ENCODE measurements at regions not wholly inside any gene's neighbourhood (a gene's known extent, or its start where the extent isn't known, plus 50 kb on each side); places are given as distances from the start of the nearest gene placed in this dataset.
"Not testable (repeated sequence)": the region's sequence is repeated elsewhere in the genome, so short reads cannot be mapped to it uniquely, and the experiment has no call there.

DNA sequence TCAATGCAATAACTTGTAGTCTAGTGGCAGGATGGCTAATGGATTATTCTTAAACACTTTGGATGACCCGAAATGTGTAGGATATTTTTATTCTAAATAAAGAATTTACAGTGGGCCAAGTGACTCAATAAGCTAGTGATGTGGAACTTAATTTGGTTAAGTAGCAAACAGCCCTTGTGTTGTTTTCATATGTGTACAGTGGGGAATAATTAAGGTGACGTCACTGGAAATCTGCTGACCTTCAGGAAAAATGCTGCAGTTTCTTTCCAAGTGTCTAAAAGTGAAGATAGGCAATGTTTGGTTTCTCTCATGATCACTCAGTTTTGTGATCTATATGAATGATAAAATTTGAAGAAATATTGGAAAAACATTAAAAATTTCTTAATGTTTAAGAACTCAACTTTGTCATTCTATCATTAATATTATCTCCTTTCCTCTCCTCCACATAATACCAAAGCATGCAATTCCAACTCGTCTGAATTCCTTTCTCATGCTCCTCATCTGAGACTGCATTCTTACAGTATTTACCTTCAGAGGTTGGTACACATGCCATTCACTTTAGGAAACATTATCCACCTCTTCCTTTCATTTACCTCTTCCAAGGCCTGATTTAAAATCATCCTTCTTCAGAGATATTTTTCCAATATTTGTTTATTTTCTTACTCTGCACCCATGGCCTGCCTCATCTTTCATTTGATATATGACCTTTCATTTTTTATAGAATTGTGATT is 414.6 kb upstream of the ARPP21 start:
- DNase-seq: no peak

DNA sequence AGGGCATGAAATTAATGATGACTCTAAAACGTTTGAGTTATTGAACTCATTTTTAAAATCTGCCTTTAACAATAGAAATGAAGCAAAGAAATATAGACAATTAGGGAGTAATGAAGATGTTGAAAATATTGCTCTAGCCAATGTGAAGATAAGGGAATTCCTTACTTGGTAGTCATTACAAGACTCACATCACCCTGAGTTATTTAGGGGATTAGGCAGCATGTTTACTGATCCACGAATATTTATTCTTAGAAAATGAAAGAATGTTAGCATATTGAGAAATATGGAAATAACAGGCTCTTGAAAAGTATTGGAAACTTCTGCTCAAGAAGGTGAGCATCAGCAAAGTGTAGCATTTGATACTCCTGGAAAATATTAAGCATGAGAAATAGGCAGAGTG is 398.1 kb upstream of the ARPP21 start:
- DNase-seq: no peak

DNA sequence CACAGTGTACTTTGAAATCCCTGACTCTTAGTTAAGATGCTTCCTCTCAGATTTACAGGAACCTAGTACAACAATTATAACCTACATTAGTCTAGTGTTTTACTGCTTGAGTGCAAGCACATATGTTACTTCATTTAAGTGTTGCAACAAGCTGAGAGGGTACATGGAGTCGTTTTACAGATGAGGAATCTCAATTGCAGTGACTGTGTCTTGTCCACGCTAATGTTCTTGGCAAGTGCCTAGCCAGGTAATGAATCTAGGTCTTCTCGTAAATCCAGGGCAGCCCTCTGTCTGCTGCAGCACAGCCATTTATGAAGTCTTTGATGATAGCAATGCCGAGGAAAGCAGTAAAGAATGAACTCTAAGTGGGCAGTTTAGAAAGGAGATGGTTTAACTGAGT is 384.4 kb upstream of the ARPP21 start:
- no peak for DNase-seq

DNA sequence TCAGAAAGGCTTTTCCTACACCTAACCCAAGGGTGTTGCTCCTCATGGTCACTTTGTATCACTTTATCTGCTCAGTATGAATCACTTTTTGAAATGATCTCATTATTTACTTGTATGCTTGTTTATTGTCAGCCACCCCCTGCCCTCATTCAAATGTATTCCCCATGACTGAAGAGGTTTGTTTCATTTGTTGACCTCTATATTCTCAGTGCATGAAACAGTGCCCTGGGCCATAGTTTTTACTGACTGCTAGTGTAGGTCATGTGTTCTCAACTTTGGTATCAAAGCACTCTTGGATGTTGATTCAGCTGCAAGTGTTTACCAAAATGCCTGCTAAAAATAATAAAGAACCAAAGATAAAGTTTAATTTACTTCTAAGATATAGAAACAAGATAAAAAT is 381.7 kb upstream of the ARPP21 start:
- DNase-seq: no peak

DNA sequence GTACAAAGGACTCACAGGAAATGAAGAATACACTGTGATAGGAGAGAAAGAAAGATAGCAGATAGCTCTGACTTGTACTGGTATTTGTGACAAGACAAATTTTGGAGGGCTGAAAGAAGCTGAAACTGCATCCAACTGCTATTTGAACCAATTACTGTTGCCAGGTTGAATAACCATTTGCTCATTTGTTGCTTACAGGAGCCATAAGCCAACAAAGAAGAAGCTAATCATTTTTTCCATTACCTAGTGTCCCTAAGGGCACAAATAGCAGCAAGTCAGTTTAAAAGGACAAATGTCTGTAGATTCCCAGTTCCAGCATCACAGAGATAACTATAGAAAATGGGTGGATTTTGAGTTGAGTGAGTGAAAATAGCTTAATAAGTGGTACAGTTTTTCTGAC is 376.9 kb upstream of the ARPP21 start:
- no peak for DNase-seq

DNA sequence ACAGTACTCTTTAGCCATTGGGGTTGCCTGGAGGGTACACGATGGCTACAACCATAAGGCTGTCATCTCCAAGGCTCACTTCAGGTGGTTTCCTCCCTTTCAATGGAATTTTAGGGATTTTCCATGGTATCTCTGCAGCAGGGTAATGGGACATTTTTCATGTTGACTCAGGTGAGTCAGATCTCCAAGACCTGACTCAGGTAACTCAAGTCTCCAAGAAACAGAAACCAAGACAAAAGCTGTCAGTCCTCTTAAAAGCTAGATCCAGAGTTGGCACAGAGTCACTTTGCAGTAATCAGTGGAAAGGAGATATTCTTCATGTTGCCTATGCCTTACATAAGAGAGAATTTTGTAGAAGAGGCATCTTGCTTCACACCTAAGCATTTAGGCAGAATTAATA is 375.8 kb upstream of the ARPP21 start:
- no peak for DNase-seq

DNA sequence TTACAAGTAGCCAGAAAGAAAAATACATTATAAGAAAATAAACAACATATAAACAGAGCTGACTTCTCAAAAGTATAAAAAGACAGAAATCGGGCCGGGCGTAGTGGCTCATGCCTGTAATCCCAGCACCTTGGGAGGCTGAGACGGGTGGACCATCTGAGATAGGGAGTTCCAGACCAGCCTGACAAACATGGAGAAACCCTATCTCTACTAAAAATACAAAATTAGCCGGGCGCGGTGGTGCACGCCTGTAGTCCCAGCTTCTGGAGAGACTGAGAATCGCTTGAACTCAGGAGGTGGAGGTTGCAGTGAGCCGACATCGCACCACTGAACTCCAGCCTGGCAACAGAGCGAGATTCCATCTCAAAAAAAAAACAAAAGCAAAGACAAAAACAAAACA is 373.3 kb upstream of the ARPP21 start:
- not testable (repeated sequence) for DNase-seq

DNA sequence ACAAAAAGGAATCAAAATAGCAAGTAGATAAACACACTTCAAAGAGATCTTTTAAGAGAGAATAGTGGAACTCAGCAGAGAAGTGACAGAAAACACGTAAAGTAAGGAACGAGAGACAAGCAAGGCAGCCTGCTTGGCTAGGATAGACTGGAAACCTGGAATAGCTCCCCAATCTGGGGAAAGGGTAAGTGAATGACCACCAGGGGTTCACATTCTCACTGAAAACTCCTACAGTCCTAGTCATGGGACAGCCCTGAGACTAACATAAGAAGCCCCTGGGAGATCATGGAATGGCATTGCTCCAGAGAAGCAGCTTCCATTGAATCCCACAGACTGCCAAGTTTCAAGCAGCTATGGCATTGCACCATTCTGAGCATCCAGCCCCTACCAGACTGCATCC is 363.6 kb upstream of the ARPP21 start:
- DNase-seq: no peak

DNA sequence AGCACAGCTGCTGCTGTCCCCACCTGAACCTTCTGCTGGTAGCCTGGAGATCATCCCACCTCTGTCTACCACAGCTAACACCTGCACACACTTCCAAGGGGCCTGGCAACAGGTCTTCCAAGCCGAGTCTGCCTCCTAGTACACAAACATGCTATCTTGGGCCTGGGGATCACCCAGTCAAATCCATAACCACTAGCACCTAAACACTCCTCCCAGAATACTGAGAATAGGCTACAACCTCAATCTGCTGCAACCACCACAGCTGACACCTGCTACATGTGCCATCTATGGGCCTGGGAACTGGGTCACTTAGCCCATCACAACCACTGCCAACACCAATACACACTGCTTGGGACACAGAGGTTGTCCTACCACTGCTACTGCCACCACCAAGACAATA is 362.8 kb upstream of the ARPP21 start:
- DNase-seq: no peak

DNA sequence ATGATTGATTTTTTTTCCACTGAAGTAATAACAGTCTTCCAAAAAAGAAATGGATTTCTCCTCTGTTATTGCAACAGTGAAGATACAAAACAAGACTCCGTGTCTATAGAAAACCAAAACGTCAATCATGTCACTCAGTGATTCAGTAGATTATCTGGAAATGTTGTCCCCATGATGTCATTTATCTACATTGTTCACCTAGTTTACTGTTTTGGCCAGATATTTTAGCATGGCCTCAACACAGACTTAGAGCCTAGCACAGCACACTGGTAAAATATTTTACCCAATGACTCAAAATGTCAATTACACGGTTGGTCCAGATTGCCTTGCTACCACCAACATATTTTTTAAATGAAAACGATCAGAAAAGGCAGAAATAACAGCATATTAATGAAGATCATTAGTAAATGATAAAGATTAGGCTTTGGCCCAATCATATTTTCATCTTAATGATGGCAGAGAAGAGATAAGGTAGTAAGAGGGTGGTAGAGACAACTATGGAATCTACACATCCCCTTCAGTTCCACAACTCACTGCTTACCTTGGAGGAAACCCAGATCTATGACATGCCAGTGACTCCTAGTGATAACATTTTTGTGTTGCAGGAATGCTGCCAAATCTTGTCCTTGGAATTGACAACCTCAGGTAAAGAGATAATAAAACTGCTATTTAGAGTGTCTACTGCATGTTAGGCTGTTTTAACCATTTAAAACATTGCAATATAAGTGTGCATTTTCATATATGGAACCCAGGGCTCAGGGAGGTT is 347.7 kb upstream of the ARPP21 start:
- no peak for DNase-seq

DNA sequence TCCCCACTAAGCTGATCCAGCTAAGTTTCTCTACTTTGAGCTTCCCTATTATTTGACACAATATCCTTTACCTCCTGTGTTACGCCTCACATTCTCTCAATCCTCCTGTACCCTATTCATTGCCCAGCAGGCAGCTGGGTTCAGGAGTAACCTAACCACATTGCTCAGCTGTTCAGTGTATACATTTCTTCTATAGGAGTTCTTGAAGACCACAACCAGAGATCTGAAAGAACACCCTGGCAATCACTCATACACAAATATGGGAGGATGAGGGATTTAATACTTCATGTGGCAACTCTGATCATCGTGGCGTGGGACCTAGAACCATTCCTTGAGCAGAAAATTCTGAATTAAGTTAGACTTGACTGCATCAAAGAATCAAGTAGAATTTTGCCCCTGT is 346.8 kb upstream of the ARPP21 start:
- DNase-seq: no peak

DNA sequence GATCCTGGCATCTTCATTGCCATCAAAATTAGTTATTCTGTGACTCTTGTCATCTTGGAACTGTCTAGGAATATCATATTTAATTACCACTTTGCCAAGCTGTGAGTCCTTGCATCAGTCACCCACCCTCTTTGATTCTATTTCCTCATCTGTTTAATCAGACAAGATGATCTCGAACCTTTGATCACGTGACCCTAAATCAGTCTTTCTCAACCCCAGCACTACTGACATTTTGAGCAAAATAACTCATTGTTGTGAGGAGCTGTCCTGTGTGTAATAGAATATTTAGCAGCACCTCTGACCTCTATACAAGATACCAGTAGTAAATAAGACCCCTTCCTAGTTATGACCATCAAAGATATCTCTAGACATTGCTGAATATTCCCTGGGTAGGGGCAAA is 343.4 kb upstream of the ARPP21 start:
- DNase-seq: no peak

DNA sequence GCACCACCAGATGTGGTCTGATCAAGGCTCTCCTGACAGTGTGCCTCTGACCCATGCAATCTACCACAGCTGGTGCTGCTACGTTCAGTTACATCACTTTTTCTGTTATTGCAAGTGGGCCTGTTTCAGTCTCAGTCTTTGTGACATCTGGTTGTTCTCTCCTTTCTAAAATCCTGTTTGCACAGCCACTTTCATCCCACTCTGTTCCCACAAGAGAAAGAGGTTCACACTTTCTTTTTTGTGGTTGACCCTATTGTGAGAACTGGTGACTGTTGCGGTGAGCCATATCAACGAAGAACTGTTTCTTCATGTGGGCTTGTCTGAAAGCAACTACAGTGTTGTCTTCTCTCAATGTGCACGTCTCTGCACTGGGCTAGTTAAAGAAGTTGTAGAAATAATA is 342.8 kb upstream of the ARPP21 start:
- DNase-seq: no peak

DNA sequence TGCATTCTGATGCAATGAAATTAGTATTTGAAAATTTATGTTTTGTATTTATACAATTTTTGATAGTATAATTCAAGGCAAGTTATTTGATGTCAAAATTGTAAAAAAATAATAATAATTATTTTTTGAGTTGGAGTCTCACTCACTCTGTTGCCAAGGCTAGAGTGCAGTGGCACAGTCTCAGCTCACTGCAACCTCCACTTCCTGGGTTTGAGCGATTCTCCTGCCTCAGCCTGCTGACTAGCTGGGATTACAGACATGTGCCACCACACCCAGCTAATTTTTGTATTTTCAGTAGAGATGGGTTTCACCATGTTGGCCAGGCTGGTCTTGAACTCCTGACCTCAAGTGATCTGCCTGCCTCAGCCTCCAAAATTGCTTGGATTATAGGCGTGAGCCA is 342.4 kb upstream of the ARPP21 start:
- DNase-seq: not testable (repeated sequence)

DNA sequence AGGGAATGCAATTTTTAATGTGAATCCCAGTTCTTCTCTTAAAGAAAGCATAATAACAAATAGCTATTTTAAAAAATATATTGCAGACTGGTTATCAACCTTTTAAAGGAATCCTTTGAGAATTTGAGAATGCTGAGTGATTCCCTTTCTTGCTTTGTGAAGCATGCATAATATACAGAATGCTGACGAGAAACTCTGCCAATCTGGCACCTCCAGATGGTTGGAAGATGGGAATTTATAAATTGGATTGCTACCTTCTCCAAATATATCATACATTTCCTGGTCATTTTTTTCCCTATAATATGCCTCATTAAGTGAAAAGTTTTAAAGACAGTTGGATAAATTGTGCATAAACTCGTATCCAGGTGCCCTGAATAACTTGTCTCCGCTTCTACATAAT is 333.9 kb upstream of the ARPP21 start:
- no peak for DNase-seq

DNA sequence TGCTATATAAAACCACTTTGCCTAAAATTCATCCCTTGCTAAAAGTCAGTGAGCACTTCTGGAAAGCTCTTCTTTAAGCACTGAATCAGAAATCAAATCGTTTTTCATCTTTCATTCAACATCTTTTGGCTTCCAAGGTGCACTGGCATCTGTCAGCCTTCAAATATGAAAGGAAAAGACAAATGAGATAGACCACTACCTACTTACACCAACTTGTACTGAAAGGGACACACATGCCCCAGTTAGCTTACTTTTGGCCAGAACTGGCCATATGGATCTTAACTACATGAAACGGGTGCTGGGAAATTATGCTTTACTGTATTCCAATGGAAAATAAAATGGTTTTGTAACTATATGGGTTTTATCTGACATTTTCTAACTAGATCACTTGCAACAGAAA is 332.0 kb upstream of the ARPP21 start:
- DNase-seq: no peak

DNA sequence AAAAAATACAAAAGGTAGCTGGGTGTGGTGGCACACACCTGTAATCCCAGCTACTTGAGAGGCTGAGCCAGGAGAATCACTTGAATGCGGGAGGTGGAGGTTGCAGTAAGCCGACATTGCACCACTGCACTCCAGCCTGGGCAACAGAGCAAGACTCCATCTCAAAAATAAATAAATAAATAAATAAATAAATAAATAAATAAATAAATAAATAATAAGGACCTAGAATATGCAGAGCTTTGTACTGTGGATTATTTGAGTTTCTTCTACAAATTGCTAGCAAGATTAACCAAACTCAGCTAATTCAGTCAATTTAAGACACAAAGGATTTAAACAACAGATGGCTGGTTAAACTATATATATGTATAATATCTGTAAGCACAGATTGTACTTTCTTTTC is 322.5 kb upstream of the ARPP21 start:
- not testable (repeated sequence) for DNase-seq

DNA sequence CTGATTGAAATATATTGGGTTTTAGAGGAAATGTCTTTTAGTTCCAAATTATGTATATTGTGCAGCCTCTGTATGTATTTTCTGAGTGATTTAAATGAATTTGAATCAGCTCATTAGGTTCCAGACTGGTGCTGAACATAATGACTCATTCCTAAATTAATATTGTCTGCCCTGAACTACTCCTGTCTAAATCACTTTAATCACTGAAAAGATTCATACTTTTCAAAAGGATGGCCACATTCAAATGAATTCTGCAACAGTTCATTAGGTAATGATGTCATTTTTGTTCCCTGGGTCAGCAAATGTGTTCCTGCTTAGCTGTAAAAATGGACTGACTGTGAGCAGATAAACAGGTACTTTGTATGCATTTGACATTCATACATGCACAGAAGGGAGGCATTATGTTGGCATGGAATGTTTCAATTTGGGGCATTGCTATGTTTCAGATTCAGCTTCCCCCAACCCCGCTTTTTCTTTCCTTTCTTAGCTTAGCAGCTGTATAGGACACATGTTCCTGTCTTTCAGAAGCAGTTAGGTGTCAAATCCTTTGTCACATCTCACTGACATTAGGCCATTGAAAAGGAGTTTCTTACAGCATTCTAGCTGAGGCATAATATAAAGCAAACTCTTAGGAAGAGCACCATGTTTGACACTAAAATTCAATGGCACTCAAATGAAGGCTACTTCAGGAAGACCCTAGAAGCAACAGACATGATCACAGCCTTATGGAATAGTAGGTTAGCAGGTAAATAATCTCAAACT is 318.5 kb upstream of the ARPP21 start:
- no peak for DNase-seq

DNA sequence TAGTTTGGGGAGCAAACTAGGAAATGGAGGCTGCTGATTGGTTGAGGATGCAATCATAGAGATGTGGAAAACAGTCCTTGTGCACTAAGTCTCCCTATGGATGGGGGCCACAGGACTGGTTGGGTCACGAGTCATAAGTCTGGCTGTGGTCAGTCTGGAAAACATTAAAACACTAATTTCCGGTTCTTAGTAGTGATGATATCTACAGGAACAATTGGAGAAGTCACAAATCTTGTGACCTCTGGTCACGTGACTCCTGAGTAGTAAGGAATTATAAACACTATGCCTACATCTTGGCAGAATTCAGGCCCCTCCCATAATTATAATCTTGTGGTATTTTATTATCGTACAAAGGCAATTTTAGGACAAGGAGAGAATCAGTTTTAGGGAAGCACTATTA is 317.3 kb upstream of the ARPP21 start:
- DNase-seq: no peak

DNA sequence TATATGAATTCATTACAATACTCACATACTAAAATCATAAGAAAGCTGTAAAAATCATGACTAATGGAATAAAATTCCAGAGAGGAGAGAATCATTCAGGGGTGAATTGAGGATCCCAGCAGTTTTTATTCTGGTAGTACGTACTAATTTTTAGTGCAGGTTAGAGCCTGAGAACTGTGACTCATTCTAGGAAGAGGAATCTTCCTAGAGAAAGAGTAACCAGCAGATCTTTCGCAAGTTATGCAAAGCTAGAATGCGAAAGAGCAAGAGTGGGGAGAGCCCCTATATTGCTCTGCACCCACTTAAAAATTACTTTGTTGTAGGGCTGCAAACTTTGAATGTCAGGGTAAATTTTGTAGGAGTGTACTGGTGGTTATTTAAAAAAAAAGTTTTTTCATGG is 303.6 kb upstream of the ARPP21 start:
- no peak for DNase-seq

DNA sequence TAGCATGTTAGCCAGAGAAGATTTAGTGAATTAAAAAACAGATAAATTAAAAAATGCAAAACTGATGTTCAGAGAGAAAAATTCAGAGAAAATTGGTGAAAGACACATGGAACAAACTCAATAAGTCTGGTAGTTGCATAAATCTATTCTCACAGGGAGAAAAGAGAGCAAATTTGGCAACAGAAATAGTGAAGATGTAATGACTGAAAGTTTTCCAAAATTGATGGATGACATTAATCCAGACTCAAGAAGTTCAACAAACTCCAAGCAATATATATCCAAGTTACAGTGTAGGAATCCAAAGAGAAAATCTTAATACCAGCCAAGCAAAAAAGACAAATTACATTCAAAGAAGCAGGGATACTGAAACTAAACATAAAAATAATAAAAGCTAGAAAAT is 302.7 kb upstream of the ARPP21 start:
- no peak for DNase-seq

DNA sequence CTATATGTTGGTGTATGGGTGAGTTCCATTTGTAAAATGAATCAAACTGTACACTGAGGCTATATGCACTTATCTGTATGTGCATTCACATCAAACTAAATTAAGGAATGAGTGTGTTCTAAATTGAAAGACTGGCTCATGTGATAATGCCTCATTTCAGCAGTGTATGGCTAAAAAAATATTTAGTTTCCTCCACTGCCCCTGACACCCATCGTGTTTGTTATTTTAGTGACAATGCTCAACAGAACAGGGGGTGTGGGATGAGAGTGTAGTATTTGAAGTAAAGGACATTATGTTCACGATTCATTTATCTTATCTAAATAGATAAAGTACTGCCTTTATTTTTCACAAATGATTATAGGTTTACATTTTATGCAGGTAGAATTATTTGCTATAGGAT is 301.1 kb upstream of the ARPP21 start:
- no peak for DNase-seq

DNA sequence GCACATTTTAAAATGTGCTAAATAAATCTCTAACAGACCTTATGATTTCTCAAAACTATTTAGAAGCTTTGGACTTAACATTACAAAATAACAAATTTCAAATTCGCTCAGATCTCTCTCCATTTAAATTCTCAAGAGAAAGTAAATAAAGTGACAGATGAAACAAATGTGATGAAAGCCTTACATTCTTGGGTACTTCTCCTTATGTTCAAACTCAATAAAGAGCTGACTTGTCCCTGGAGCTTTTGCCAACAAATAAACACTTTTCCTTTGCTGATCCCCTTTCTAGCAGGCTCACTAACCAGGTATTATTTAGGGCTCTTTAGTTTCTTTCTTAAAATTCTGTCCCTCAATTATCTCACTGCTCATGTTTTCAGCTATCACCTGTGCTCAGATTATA is 259.1 kb upstream of the ARPP21 start:
- no peak for DNase-seq

DNA sequence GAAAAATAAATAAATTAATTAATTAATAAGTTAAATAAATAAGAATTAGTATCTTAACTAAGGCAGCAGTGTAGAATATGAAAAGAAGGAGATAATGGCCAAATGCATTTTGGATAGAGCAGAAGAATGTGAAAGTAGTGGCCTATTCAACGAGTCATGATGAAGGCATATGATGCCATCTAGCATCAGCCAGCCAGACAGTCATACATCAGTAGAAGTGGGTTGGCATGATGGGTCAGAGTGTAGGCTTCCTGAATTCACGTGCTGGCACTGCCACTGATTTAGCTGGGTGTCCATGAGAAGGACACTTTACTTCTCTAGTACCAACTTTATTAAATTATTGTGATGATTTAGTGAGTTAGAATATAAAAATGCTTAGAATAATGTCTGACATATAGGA is 256.1 kb upstream of the ARPP21 start:
- no peak for DNase-seq

All from activated CD8-positive, alpha-beta memory T cell treated with anti-CD3 and anti-CD28 coated beads, Interleukin-2, amount 50 U/mL, for 48 hours (primary cell).